ENCODE measurements at regions not wholly inside any gene's neighbourhood (a gene's known extent, or its start where the extent isn't known, plus 50 kb on each side); places are given as distances from the start of the nearest gene placed in this dataset.
A peak's percentile ranks its signal among the peaks of the same experiment; 100 is the strongest.
"Not testable (repeated sequence)": the region's sequence is repeated elsewhere in the genome, so short reads cannot be mapped to it uniquely, and the experiment has no call there.

- DNase-seq (ENCODE audit: low read depth in 4 of 4, low spot score in 3 of 4): not testable (repeated sequence)
Measured at GRCh38 chr3:164401440-164401839, 676.9 kb downstream of the SI start.

DNA sequence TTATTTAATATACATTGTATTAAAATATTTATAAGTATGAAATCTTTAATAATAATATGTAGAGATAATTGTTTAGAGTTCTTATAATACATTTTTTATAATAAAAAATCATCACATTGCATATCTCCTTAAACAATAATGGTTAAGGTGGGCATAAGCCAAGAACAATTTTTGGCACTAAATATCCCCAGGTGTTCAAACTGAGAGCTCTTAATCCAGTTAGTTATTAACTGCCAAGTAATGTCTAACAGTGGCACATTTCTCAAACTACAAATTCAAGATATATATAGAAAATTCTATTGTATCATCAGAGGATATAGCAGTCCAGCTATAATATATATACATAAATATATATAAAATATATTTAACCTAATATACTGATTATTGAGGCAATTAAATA is 680.8 kb downstream of the SI start:
- DNase-seq (ENCODE audit: low read depth in 4 of 4, low spot score in 3 of 4): no peak

DNA sequence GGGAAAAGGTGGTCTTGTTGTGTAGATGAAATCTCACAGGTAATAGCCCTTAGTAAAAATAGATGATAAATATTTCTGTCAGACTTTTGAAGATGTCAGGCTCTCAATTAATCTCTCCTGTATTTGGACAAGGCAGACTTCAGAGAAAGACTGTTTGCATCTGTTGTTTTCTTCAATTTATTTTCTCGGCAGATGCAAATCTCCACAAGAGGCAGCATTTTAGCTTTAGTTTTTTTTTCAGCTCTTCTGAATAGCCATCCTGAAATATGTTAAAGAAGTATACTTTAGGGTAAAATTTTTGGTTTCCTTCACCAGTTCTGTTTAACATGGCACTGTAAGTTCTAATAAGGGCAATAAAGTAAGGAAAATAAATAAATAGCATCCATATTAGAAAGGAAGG is 685.1 kb downstream of the SI start:
- DNase-seq (ENCODE audit: low read depth in 4 of 4, low spot score in 3 of 4): no peak

- no peak for DNase-seq (ENCODE audit: low read depth in 4 of 4, low spot score in 3 of 4)
Measured at GRCh38 chr3:164390046-164390445, 688.2 kb downstream of the SI start.

- no peak for DNase-seq (ENCODE audit: low read depth in 4 of 4, low spot score in 3 of 4)
Measured at GRCh38 chr3:164387236-164387635, 691.1 kb downstream of the SI start.

GRCh38 chr3:164380156-164380555 is 698.1 kb downstream of the SI start:
- no peak for DNase-seq (ENCODE audit: low read depth in 4 of 4, low spot score in 3 of 4)

GRCh38 chr3:164377466-164377865 is 700.8 kb downstream of the SI start:
- DNase-seq (ENCODE audit: low read depth in 4 of 4, low spot score in 3 of 4): no peak

GRCh38 chr3:164375995-164376394 is 702.3 kb downstream of the SI start:
- DNase-seq (ENCODE audit: low read depth in 4 of 4, low spot score in 3 of 4): no peak

DNA sequence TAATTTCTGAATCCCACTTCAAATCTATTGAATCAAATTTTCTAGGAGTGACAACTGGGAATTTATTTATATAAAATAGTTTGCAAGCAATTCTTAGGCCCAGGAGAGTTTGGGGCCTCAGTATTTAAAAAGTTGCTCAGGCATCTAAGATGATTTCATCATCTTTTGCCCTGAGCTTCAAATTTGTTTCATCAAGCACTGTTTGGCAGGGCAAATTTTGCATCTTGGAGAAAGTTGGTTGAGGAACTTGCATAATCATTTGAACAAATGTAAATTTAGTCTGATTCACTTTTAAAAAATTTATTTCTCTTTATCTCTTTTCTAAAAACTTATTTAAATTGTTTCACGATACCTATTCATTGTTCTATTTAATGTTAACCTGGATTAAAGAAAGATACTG is 702.8 kb downstream of the SI start:
- DNase-seq (ENCODE audit: low read depth in 4 of 4, low spot score in 3 of 4): no peak

DNA sequence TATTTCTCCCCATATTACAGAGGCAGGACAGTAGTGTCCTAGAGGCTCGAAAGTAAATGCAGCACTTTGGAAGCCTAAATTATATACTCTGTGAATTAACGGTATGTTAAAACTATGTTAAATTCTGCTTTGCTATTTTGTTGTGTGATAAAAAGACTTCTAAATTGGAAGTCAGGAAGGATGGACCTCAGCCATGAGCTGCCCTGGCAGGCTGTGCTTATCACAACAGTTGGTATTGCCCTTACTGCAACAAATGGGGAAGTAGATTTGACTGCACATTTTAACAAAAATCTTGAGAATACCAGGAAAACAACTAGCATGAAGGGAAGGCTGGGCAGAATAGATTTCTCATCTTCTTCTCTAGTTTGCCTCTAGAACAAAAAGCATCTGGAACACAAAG is 706.6 kb downstream of the SI start:
- DNase-seq (ENCODE audit: low read depth in 4 of 4, low spot score in 3 of 4): no peak

GRCh38 chr3:164370970-164371369 is 707.3 kb downstream of the SI start:
- DNase-seq (ENCODE audit: low read depth in 4 of 4, low spot score in 3 of 4): no peak

DNA sequence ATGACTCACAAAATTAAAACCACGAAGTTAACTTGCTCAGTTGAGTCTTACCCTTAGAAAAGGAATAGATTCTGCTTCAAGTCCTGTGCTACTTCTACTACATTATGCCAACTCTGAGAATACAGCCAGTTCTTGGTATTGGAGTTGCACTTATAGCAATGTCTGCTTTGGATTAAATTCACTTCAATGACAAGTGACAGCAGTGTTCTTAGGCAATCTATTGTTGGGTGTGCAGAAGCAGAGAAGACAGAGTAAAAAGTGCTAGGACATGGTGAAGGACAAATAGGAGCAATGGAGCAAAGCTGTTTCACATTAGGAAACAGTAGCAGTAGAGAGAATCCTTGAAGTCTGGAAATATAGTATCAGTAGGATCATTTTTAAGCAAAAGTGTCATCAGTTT is 713.1 kb downstream of the SI start:
- DNase-seq (ENCODE audit: low read depth in 4 of 4, low spot score in 3 of 4): no peak

- no peak for DNase-seq (ENCODE audit: low read depth in 4 of 4, low spot score in 3 of 4)
Measured at GRCh38 chr3:164364111-164364510, 714.2 kb downstream of the SI start.

DNA sequence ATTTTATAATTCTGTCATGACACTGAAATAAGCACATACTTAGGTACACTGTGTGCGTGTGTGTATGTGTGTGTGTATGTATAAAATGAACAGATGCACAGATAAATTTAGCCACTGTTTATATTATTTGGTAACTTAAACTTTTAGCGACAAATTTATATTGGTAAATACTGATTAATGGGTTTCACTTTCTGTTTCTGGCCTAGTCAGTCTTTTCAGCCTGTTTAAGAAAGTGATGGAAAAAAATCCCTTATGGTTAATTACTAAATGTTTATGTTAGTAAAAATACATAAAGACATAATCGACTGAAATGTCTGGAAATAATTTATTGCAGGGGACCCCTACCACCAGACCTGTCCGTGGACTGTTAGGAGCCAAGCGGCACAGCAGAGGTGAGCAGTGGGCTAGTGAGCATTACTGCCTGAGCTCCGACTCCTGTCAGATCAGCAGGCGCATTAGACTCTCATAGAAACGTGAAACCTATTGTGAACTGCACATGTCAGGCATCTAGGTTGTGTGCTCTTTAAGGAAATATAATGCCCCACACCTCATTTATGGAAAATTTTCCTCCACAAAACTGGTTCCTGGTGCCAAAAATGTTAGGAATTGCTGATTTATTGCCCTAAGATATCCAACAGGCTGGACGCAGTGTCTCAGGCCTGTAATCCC is 717.4 kb downstream of the SI start:
- DNase-seq (ENCODE audit: low read depth in 4 of 4, low spot score in 3 of 4): no peak

- no peak for DNase-seq (ENCODE audit: low read depth in 4 of 4, low spot score in 3 of 4)
Measured at GRCh38 chr3:164360078-164360578, 718.2 kb downstream of the SI start.

DNA sequence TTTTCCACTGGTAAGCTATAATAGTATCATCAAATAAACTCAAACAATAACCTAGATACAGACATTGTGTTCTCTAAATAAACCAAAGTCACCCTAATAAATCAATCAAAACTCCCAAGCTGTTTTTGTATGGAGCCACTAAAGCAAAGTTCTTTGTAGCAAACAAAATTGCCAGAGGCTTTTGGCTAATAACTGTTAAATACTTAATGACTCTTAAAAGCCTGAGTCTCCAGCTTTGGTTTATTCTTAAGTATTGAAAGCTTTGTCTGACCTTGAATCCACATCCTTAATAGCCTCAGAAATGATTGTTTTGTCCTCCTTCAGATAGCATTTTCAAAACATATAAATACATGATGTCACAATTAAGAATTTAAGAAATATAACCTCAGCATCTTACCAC is 725.3 kb downstream of the SI start:
- DNase-seq (ENCODE audit: low read depth in 4 of 4, low spot score in 3 of 4): no peak

DNA sequence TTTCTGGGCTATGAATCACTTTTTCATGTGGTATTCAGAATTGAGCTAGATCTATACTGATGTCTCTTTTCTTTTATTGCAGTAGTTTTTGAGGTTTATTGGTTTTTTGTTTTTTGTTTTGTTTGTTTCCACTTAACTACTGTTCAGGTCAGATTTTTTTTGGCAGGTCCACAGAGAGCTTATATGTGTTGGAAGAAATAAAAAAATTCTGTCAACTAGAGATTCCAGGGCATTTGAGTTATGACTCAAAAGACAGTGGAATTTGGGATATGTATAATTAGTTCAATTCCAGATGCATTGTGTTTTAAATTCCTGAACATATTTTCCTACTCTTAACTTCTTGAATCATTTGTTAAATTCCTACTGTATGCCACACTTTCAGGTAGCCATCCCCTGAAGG is 727.2 kb downstream of the SI start:
- DNase-seq (ENCODE audit: low read depth in 4 of 4, low spot score in 3 of 4): no peak

GRCh38 chr3:164342206-164342605 is 736.1 kb downstream of the SI start:
- DNase-seq (ENCODE audit: low read depth in 4 of 4, low spot score in 3 of 4): not testable (repeated sequence)

- no peak for DNase-seq (ENCODE audit: low read depth in 4 of 4, low spot score in 3 of 4)
Measured at GRCh38 chr3:164341086-164341485, 737.2 kb downstream of the SI start.

DNA sequence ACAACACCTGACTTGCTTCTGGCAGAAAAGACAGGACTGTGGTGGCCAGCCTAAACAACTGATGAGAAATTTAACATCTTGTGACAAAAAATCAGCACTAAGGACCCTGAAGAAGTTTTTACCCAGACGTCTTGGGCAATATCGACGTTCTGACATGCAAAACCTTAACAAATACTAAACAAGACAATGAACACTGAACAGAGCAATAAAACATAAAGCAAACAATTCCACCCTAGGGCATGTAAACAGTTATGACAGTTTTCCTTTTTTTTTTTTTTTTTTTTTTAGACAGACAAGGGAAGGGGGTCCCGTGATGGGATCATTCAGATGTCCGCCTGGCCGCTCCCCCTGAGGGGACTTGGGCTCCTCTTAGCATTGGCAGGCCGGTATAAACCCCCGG is 738.0 kb downstream of the SI start:
- no peak for DNase-seq (ENCODE audit: low read depth in 4 of 4, low spot score in 3 of 4)

- peak in 2 of 4 donors; percentile 10 to 13 for DNase-seq (ENCODE audit: low read depth in 4 of 4, low spot score in 3 of 4)
Measured at GRCh38 chr3:164332831-164333802, 745.2 kb downstream of the SI start.

- DNase-seq (ENCODE audit: low read depth in 4 of 4, low spot score in 3 of 4): no peak
Measured at GRCh38 chr3:164326714-164327113, 751.6 kb downstream of the SI start.
